GM23248 (cell line): ENCODE measurements at regions not wholly inside any gene's neighbourhood (a gene's known extent, or its start where the extent isn't known, plus 50 kb on each side); places are given as distances from the start of the nearest gene placed in this dataset.

Experiments
- EZH2 ChIP-seq: fragments of 200-600 bp; sonication (generic); IDR thresholded peaks from 2 replicates; pipeline ENCODE4 v1.6.1; 2018; ENCODE audit warnings: antibody characterized with exemption, mild to moderate bottlenecking; ENCODE audit not compliant: insufficient read depth, poor library complexity, severe bottlenecking
- EZH2phosphoT487 ChIP-seq: fragments of 200-600 bp; sonication (generic); IDR thresholded peaks from 2 replicates; pipeline ENCODE4 v1.6.1; 2018; ENCODE audit warnings: antibody characterized with exemption, moderate library complexity, mild to moderate bottlenecking, low read depth; ENCODE audit not compliant: insufficient read depth

DNA sequence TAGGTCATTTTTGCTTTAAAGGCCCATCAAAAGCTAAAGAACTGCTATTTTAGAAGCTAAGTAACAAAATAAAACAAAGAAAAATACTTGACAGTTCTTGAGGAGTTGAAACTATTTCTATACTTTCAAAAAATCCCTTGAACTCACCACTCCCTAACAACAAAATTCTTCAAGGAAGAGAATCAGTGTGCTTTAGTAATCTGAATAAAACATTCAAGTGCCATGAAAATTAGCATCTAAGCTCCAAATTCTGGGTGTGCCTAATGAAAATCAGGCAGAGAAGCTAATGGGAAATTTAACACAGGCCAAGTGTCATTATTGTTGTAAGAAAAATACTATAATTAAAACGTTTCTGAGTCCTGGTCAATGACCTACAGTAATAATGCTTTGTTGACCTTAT lies 456.3 kb downstream of the ZEB2 start:
- TF ChIP-seq EZH2 (no peak), EZH2phosphoT487 (no peak)
